IPS DF 6.9 (cell line): ENCODE measurements at regions not wholly inside any gene's neighbourhood (a gene's known extent, or its start where the extent isn't known, plus 50 kb on each side); places are given as distances from the start of the nearest gene placed in this dataset.
"Not testable (repeated sequence)": the region's sequence is repeated elsewhere in the genome, so short reads cannot be mapped to it uniquely, and the experiment has no call there.

Experiments
- DNase-seq: peaks from one replicate; pipeline ENCODE4 v3.0.0-alpha.2; 2013; ENCODE audit warnings: low read depth, low spot score
- H3K27ac ChIP-seq: one replicate; pipeline ENCODE4 v1.5.1; 2013; ENCODE audit warnings: low read length, control low read depth
- H3K27me3 ChIP-seq: 2 replicates; pipeline ENCODE4 v1.6.1; 2013; ENCODE audit warnings: mild to moderate bottlenecking, low read length; ENCODE audit not compliant: control insufficient read depth, insufficient read depth
- H3K36me3 ChIP-seq: 2 replicates; pipeline ENCODE4 v1.6.1; 2013; ENCODE audit warnings: low read length; ENCODE audit not compliant: control insufficient read depth, insufficient read depth
- H3K4me1 ChIP-seq: 2 replicates; pipeline ENCODE4 v1.6.1; 2013; ENCODE audit warnings: low read length; ENCODE audit not compliant: control insufficient read depth, insufficient read depth
- H3K4me3 ChIP-seq: 2 replicates; pipeline ENCODE4 v1.5.1; 2013; ENCODE audit warnings: mild to moderate bottlenecking, low read length
- H3K9me3 ChIP-seq: 2 replicates; pipeline ENCODE4 v1.6.1; 2013; ENCODE audit warnings: low read length, inconsistent platforms; ENCODE audit not compliant: control insufficient read depth, insufficient read depth
- WGBS: extraction: QIAGEN DNeasy Blood & Tissue Kit; methylation state at CpG from one replicate; pipeline ENCODE4 v1.1.7; 2013; ENCODE audit warnings: mixed read lengths, missing lambda C conversion rate; ENCODE audit not compliant: insufficient read length, insufficient coverage; 5-methylcytosine and 5-hydroxymethylcytosine counted together

- not testable (repeated sequence) for H3K27me3 ChIP-seq, H3K27ac ChIP-seq, H3K4me3 ChIP-seq, H3K36me3 ChIP-seq, H3K9me3 ChIP-seq, H3K4me1 ChIP-seq
- DNase-seq = peak; percentile 37
- no CpG with 5 or more reads among the region's 2 CpGs for WGBS
Observed at GRCh38 chr4:9544851-9545250, 100.6 kb downstream of the DEFB131A start.

GRCh38 chr4:9547470-9547869 lies 103.3 kb downstream of the DEFB131A start:
- DNase-seq, H3K27me3 ChIP-seq, H3K36me3 ChIP-seq, H3K9me3 ChIP-seq, H3K4me3 ChIP-seq, H3K27ac ChIP-seq, H3K4me1 ChIP-seq: not testable (repeated sequence)
- WGBS = 100% methylated on average over 1 of the region's 6 CpGs

- no CpG with 5 or more reads among the region's 6 CpGs for WGBS
- H3K4me1 ChIP-seq, H3K9me3 ChIP-seq, DNase-seq, H3K4me3 ChIP-seq, H3K36me3 ChIP-seq, H3K27ac ChIP-seq, H3K27me3 ChIP-seq: not testable (repeated sequence)
Observed at GRCh38 chr4:9556076-9556475, 111.9 kb downstream of the DEFB131A start.

- not testable (repeated sequence) for H3K9me3 ChIP-seq, H3K27me3 ChIP-seq, H3K4me1 ChIP-seq, H3K4me3 ChIP-seq, H3K27ac ChIP-seq, H3K36me3 ChIP-seq
- DNase-seq = peak; percentile 7
- no CpG with 5 or more reads among the region's 3 CpGs for WGBS
Observed at GRCh38 chr4:9577869-9578268, 133.7 kb downstream of the DEFB131A start.

GRCh38 chr4:9582880-9583279 lies 138.7 kb downstream of the DEFB131A start:
- not testable (repeated sequence) for H3K4me1 ChIP-seq, H3K36me3 ChIP-seq, H3K27me3 ChIP-seq, DNase-seq, H3K9me3 ChIP-seq, H3K4me3 ChIP-seq, H3K27ac ChIP-seq
- no CpG with 5 or more reads among the region's 5 CpGs for WGBS

- no peaks in the 10 kb centered on the region for H3K27me3 ChIP-seq
- DNase-seq = no peak
- WGBS = no CpG with 5 or more reads among the region's 1 CpG
- H3K4me1 ChIP-seq = no peaks in the 10 kb centered on the region
- H3K27ac ChIP-seq = no peak overlapping the region
- no peaks in the 10 kb centered on the region for H3K36me3 ChIP-seq
- no peak overlapping the region for H3K4me3 ChIP-seq
- no peaks in the 10 kb centered on the region for H3K9me3 ChIP-seq
Observed at GRCh38 chr4:9592010-9592409, 147.8 kb downstream of the DEFB131A start.

GRCh38 chr4:9594948-9595347 lies 150.7 kb downstream of the DEFB131A start:
- Histone ChIP-seq H3K9me3 (no peaks in the 10 kb centered on the region), H3K27me3 (no peaks in the 10 kb centered on the region), H3K4me3 (no peak overlapping the region), H3K27ac (no peak overlapping the region), H3K36me3 (no peaks in the 10 kb centered on the region), H3K4me1 (no peaks in the 10 kb centered on the region)
- no peak for DNase-seq
- no CpG with 5 or more reads among the region's 1 CpG for WGBS

- no CpG with 5 or more reads among the region's 1 CpG for WGBS
- not testable (repeated sequence) for H3K9me3 ChIP-seq, H3K4me3 ChIP-seq, H3K36me3 ChIP-seq, DNase-seq, H3K4me1 ChIP-seq, H3K27ac ChIP-seq, H3K27me3 ChIP-seq
Observed at GRCh38 chr4:9595531-9595930, 151.3 kb downstream of the DEFB131A start.

- Histone ChIP-seq H3K27me3 (no peaks in the 10 kb centered on the region), H3K36me3 (no peaks in the 10 kb centered on the region), H3K4me1 (peaks cover 2% of the 10 kb centered on the region; the same call in 1 of the 2 replicates), H3K4me3 (no peak overlapping the region), H3K27ac (no peak overlapping the region), H3K9me3 (no peaks in the 10 kb centered on the region)
- no CpG with 5 or more reads among the region's 1 CpG for WGBS
- DNase-seq = no peak
Observed at GRCh38 chr4:9599266-9599665, 155.1 kb downstream of the DEFB131A start.

- Histone ChIP-seq H3K27ac (no peak overlapping the region), H3K4me3 (no peak overlapping the region), H3K9me3 (no peaks in the 10 kb centered on the region), H3K4me1 (peaks cover 2% of the 10 kb centered on the region; the same call in 1 of the 2 replicates), H3K27me3 (no peaks in the 10 kb centered on the region), H3K36me3 (no peaks in the 10 kb centered on the region)
- DNase-seq = no peak
- no CpG with 5 or more reads among the region's 19 CpGs for WGBS
Observed at GRCh38 chr4:9600246-9600645, 156.0 kb downstream of the DEFB131A start.

GRCh38 chr4:9602389-9602914 lies 158.2 kb downstream of the DEFB131A start:
- DNase-seq = no peak
- H3K4me3 ChIP-seq = no peak overlapping the region
- H3K27ac ChIP-seq = no peak overlapping the region
- H3K4me1 ChIP-seq = peaks cover 2% of the 10 kb centered on the region; the same call in 1 of the 2 replicates
- no peaks in the 10 kb centered on the region for H3K9me3 ChIP-seq
- WGBS = no CpG with 5 or more reads among the region's 18 CpGs
- H3K27me3 ChIP-seq = no peaks in the 10 kb centered on the region
- no peaks in the 10 kb centered on the region for H3K36me3 ChIP-seq
